ENCODE measurements at regions not wholly inside any gene's neighbourhood (a gene's known extent, or its start where the extent isn't known, plus 50 kb on each side); places are given as distances from the start of the nearest gene placed in this dataset.
A peak's percentile ranks its signal among the peaks of the same experiment; 100 is the strongest.

- H3K4me1 ChIP-seq = peaks cover 0 to 23% of the 10 kb centered on the region in 2 donors
- H3K27ac ChIP-seq = peak overlapping the region in 1 of 2 donors; percentile 20
These were observed 53.6 kb upstream of the ATL2 start for GRCh38 chr2:38430597-38431207.

GRCh38 chr2:38430196-38430595, 53.1 kb upstream of the ATL2 start:
- H3K27ac ChIP-seq = peak overlapping the region in 1 of 2 donors; percentile 20
- no peak overlapping the region for H3K4me3 ChIP-seq
- DNase-seq (ENCODE audit: low spot score in 2 of 2) = no peak
- intact Hi-C loops (cut with DNase I) = no loop called here
- no peaks in the 10 kb centered on the region for H3K27me3 ChIP-seq
- no peaks in the 10 kb centered on the region for H3K36me3 ChIP-seq
- no peaks in the 10 kb centered on the region for H3K9me3 ChIP-seq
- TF ChIP-seq CTCF (IDR thresholded peaks at IDR 0.05) = no peak
- peaks cover 0 to 23% of the 10 kb centered on the region in 2 donors for H3K4me1 ChIP-seq

More at GRCh38 chr2:38430597-38431207, 53.6 kb upstream of the ATL2 start:
- no peak for DNase-seq (ENCODE audit: low spot score in 2 of 2)
- Histone ChIP-seq H3K4me3 (no peak overlapping the region), H3K36me3 (no peaks in the 10 kb centered on the region), H3K9me3 (no peaks in the 10 kb centered on the region), H3K27me3 (no peaks in the 10 kb centered on the region)
- intact Hi-C loops (cut with DNase I) = no loop called here
- no peak for TF ChIP-seq CTCF (IDR thresholded peaks at IDR 0.05)

GRCh38 chr2:38427936-38428335, 50.9 kb upstream of the ATL2 start:
- Histone ChIP-seq H3K27me3 (no peaks in the 10 kb centered on the region), H3K4me3 (no peak overlapping the region), H3K36me3 (no peaks in the 10 kb centered on the region), H3K4me1 (peaks cover 0 to 22% of the 10 kb centered on the region in 2 donors), H3K9me3 (no peaks in the 10 kb centered on the region), H3K27ac (no peak overlapping the region)
- intact Hi-C loops (cut with DNase I) = no loop called here
- no peak for TF ChIP-seq CTCF (IDR thresholded peaks at IDR 0.05)
- no peak for DNase-seq (ENCODE audit: low spot score in 2 of 2)

- no peak for TF ChIP-seq CTCF (IDR thresholded peaks at IDR 0.05)
- intact Hi-C loops (cut with DNase I) = no loop called here
- no peaks in the 10 kb centered on the region for H3K27me3 ChIP-seq
- peaks cover 0 to 18% of the 10 kb centered on the region in 2 donors for H3K4me1 ChIP-seq
- DNase-seq (ENCODE audit: low spot score in 2 of 2) = no peak
- H3K9me3 ChIP-seq = no peaks in the 10 kb centered on the region
- no peak overlapping the region for H3K27ac ChIP-seq
- H3K4me3 ChIP-seq = no peak overlapping the region
- no peaks in the 10 kb centered on the region for H3K36me3 ChIP-seq
These were observed 50.0 kb upstream of the ATL2 start for GRCh38 chr2:38427054-38427453.

Data from ascending aorta (tissue), 2 donors.